H1 (cell line): ENCODE measurements at regions not wholly inside any gene's neighbourhood (a gene's known extent, or its start where the extent isn't known, plus 50 kb on each side); places are given as distances from the start of the nearest gene placed in this dataset.

Experiments
- ATF2 ChIP-seq: IDR thresholded peaks from 2 replicates; pipeline ENCODE4 v1.6.1; 2012; ENCODE audit warnings: low read length, inconsistent platforms
- BCL11A ChIP-seq, 2 experiments: IDR thresholded peaks; one replicate each; pipeline ENCODE4 v1.6.1; 2011; ENCODE audit warnings: low read depth in 2 of 2, low read length in 2 of 2, mild to moderate bottlenecking in 2 of 2
- CBX5 ChIP-seq: fragments of 300-800, 300-1000 bp; sonication (generic); IDR thresholded peaks from 2 replicates; pipeline ENCODE4 v1.7.1; 2016; ENCODE audit warnings: antibody characterized with exemption, low read length, low read depth
- CTBP2 ChIP-seq: IDR thresholded peaks from 2 replicates; pipeline ENCODE4 v1.7.0; 2011; ENCODE audit warnings: borderline replicate concordance, mild to moderate bottlenecking, moderate library complexity, mixed read lengths, low read length; ENCODE audit not compliant: insufficient read depth, insufficient read length
- RBBP5 ChIP-seq: IDR thresholded peaks from 2 replicates; pipeline ENCODE4 v1.7.1; 2012; ENCODE audit warnings: low read depth, mild to moderate bottlenecking, inconsistent platforms, low read length, moderate library complexity, borderline replicate concordance

GRCh38 chr2:217667512-217667911, 335.3 kb downstream of the TNS1 start (continued):
- TF ChIP-seq RBBP5 = no peak
- TF ChIP-seq CBX5 = no peak
- TF ChIP-seq BCL11A (IDR thresholded peaks at IDR 0.05; ENCODE audit: low read depth in 2 of 2, low read length in 2 of 2) = no peak
- no peak for TF ChIP-seq CTBP2
- TF ChIP-seq ATF2 = no peak
